Panc1 (cell line): ENCODE measurements at regions not wholly inside any gene's neighbourhood (a gene's known extent, or its start where the extent isn't known, plus 50 kb on each side); places are given as distances from the start of the nearest gene placed in this dataset.

Experiments
- ATAC-seq: fragments of 200-7000 bp; cut with Tn5 transposase; 2 replicates; pipeline ENCODE4 v1.9.1; 2020; ENCODE audit warnings: mild to moderate bottlenecking, moderate library complexity
- BruUV-seq: library from RNA; stranded (reverse); fragments of 400-500 nt; replicated peaks from 2 replicates; lab custom pipeline; 2021; lab: Mats Ljungman, UMichigan
- CTCF ChIA-PET: fragments of 300-600 bp; sonication (Branson Sonifier 250); formaldehyde crosslinking; loops from one replicate; lab custom pipeline; 2022; ENCODE audit warnings: antibody characterized with exemption; lab: Charles Lee
- POLR2A ChIA-PET: fragments of 300-600 bp; sonication (Branson Sonifier 250); formaldehyde crosslinking; loops from one replicate; lab custom pipeline; 2022; ENCODE audit warnings: antibody characterized with exemption; lab: Charles Lee
- DNase-seq: peaks from one replicate; pipeline ENCODE4 v3.0.0-alpha.2; 2010; ENCODE audit warnings: low read depth, low spot score
- H3K27ac ChIP-seq: 2 replicates; pipeline ENCODE4 v1.5.1; 2011; ENCODE audit warnings: mild to moderate bottlenecking, low read length, inconsistent platforms
- H3K27me3 ChIP-seq: fragments of 200-500 bp; sonication (Bioruptor generic); 2 replicates; pipeline ENCODE4 v1.6.0; 2014; ENCODE audit warnings: low read length, inconsistent platforms; ENCODE audit not compliant: control insufficient read depth, insufficient read depth
- H3K36me3 ChIP-seq: fragments of 200-500 bp; sonication (Bioruptor generic); 2 replicates; pipeline ENCODE4 v1.5.1; 2014; ENCODE audit warnings: inconsistent platforms, mild to moderate bottlenecking, low read length, moderate library complexity; ENCODE audit not compliant: control insufficient read depth, insufficient read depth
- H3K4me1 ChIP-seq: 2 replicates; pipeline ENCODE4 v1.5.1; 2011; ENCODE audit warnings: inconsistent platforms, mild to moderate bottlenecking, low read length, moderate library complexity; ENCODE audit not compliant: control insufficient read depth, insufficient read depth
- H3K4me3 ChIP-seq, 2 experiments: 2 replicates each; pipeline ENCODE4 v1.5.1; 2011 to 2012; ENCODE audit warnings: low read depth in 2 of 2, low read length in 2 of 2, mild to moderate bottlenecking in 2 of 2, inconsistent platforms in 1 of 2, moderate library complexity in 1 of 2
- H3K9me3 ChIP-seq: fragments of 200-500 bp; sonication (Bioruptor generic); 2 replicates; pipeline ENCODE4 v1.5.1; 2014; ENCODE audit warnings: low read depth, mild to moderate bottlenecking, inconsistent platforms, low read length, moderate library complexity; ENCODE audit not compliant: control insufficient read depth, insufficient read depth
- POLR2AphosphoS5 ChIP-seq: IDR thresholded peaks from 2 replicates; pipeline ENCODE4 v1.6.1; 2012; ENCODE audit warnings: mild to moderate bottlenecking, low read depth, low read length, moderate library complexity
- REST ChIP-seq, 2 experiments: IDR thresholded peaks; 2 replicates each; pipeline ENCODE4 v1.6.1; 2011 to 2012; ENCODE audit warnings: low read depth in 2 of 2, control low read depth in 1 of 2, low read length in 1 of 2, mild to moderate bottlenecking in 1 of 2, moderate library complexity in 1 of 2; ENCODE audit not compliant: insufficient read depth in 1 of 2
- SIN3A ChIP-seq: IDR thresholded peaks from 2 replicates; pipeline ENCODE4 v1.6.1; 2012; ENCODE audit warnings: low read depth, mild to moderate bottlenecking, low read length, moderate library complexity, borderline replicate concordance; ENCODE audit not compliant: insufficient read depth
- TCF7L2 ChIP-seq: IDR thresholded peaks from 2 replicates; pipeline ENCODE4 v1.6.1; 2011; ENCODE audit warnings: mild to moderate bottlenecking, low read depth, low read length, inconsistent platforms
- in situ Hi-C: cut with HindIII; loops from 2 replicates; pipeline ENCODE4 v1.10.0; 2016; ENCODE audit warnings: low sequenced_read_pairs, low pct_unique_long_range_greater_than_20kb
- intact Hi-C: fragments of 100-400 bp; cut with micrococcal nuclease; formaldehyde crosslinking; loops from one replicate; pipeline ENCODE4 v1.10.0; 2022; ENCODE audit not compliant: unreplicated experiment
- TF ChIP-seq, protein P1 (sequence below): fragments of 450-650 bp; IDR thresholded peaks from 2 replicates; pipeline ENCODE4 v1.5.1; 2017; ENCODE audit warnings: mild to moderate bottlenecking

DNA sequence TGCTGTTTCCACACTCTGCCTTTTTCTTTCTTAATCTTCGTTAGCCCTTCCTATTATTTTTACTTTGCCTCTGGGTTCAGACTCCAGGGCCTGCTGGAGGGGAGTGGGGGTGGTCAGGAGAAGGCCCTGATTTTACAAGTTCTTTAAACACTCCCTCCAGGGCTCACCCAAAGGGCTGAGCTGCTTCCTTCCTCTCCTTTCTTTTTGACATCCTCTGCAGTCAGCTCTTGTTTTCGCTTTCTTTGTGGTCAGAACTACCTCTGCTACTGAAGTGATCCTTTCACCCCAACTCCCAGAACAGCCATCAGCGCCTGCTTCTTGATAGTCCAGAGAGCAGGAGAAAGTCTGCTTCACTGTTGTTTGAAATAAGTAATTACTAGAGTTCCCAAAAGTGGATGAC lies 925.7 kb downstream of the EPHA4 start:
- POLR2A ChIA-PET: no interaction called here

DNA sequence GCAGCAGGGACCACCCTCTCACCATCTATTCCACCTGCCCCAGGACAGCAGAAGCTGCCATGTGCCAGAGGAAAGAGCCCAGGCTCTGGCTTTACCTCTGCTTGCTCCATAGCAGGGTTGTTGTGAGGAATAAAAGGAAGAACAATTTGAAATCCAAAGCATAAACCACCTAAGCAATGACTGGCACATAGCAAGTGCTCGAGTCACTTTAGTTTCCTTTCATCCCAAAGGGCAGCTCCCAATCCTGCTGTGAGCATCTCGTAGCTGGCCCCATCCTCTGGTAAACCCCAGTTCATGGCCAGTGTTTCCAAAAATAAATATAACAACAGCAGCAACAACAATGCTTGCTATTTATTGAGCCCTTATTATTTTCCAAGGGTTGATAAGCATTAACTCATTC lies 923.5 kb downstream of the EPHA4 start:
- no TSS peak for BruUV-seq
- Histone ChIP-seq H3K27me3 (no peaks in the 10 kb centered on the region), H3K4me1 (no peaks in the 10 kb centered on the region), H3K36me3 (no peaks in the 10 kb centered on the region), H3K9me3 (no peaks in the 10 kb centered on the region), H3K27ac (no peak overlapping the region), H3K4me3 (no peak overlapping the region)
- CTCF ChIA-PET: no interaction called here
- POLR2A ChIA-PET: no interaction called here
- in situ Hi-C loops (no loop called here), intact Hi-C loops (no loop called here)
- TF ChIP-seq TCF7L2: no peak
- TF ChIP-seq SIN3A: no peak
- no peak for TF ChIP-seq POLR2AphosphoS5
- TF ChIP-seq, protein P1, sequence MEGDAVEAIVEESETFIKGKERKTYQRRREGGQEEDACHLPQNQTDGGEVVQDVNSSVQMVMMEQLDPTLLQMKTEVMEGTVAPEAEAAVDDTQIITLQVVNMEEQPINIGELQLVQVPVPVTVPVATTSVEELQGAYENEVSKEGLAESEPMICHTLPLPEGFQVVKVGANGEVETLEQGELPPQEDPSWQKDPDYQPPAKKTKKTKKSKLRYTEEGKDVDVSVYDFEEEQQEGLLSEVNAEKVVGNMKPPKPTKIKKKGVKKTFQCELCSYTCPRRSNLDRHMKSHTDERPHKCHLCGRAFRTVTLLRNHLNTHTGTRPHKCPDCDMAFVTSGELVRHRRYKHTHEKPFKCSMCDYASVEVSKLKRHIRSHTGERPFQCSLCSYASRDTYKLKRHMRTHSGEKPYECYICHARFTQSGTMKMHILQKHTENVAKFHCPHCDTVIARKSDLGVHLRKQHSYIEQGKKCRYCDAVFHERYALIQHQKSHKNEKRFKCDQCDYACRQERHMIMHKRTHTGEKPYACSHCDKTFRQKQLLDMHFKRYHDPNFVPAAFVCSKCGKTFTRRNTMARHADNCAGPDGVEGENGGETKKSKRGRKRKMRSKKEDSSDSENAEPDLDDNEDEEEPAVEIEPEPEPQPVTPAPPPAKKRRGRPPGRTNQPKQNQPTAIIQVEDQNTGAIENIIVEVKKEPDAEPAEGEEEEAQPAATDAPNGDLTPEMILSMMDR: no peak
- no peak for TF ChIP-seq REST (IDR thresholded peaks at IDR 0.05; ENCODE audit: insufficient read depth in 1 of 2, low read depth in 2 of 2, low read length in 1 of 2)
- ATAC-seq: no peak
- no peak for DNase-seq

More for the DNA sequence above, 925.7 kb downstream of the EPHA4 start:
- ATAC-seq (no peak), DNase-seq (no peak)
- intact Hi-C loops: no loop called here
- Histone ChIP-seq H3K9me3 (no peaks in the 10 kb centered on the region), H3K36me3 (no peaks in the 10 kb centered on the region), H3K27me3 (no peaks in the 10 kb centered on the region), H3K4me3 (no peak overlapping the region), H3K4me1 (no peaks in the 10 kb centered on the region), H3K27ac (no peak overlapping the region)
- no TSS peak for BruUV-seq
- in situ Hi-C loops: no loop called here
- TF ChIP-seq, protein P1: no peak
- no peak for TF ChIP-seq POLR2AphosphoS5
- no peak for TF ChIP-seq REST (IDR thresholded peaks at IDR 0.05; ENCODE audit: insufficient read depth in 1 of 2, low read depth in 2 of 2, low read length in 1 of 2)
- no peak for TF ChIP-seq SIN3A
- no peak for TF ChIP-seq TCF7L2
- CTCF ChIA-PET: no interaction called here
